ENCODE measurements at regions not wholly inside any gene's neighbourhood (a gene's known extent, or its start where the extent isn't known, plus 50 kb on each side); places are given as distances from the start of the nearest gene placed in this dataset.

- no peak overlapping the region for H2BK5ac ChIP-seq (ENCODE audit: low read depth, low read length)
- no peak overlapping the region for H2AFZ ChIP-seq (ENCODE audit: low read length)
- H3K36me3 ChIP-seq (ENCODE audit: control insufficient read depth in 2 of 4, insufficient read depth in 4 of 4, low read length in 3 of 4), result no peaks in the 10 kb centered on the region
- H4K91ac ChIP-seq (replicated peaks; ENCODE audit: insufficient read length, low read length), result no peak overlapping the region
- POLR2A ChIA-PET (ENCODE audit: partially characterized antibody), result no interaction called here
- no peak overlapping the region for H3K56ac ChIP-seq (replicated peaks; ENCODE audit: insufficient read length, low read depth, low read length)
- H3K4me2 ChIP-seq (ENCODE audit: insufficient read depth in 1 of 2, low read depth in 2 of 2, low read length in 2 of 2), result no peak overlapping the region
- no peak overlapping the region for H2BK12ac ChIP-seq (ENCODE audit: low read depth, low read length)
- H2BK15ac ChIP-seq (ENCODE audit: low read length), result no peak overlapping the region
- CTCF ChIA-PET (ENCODE audit: partially characterized antibody), result interaction anchor here (1.2 to 4.9 kb wide), 8 partner anchors 18 to 612 kb away, joined by 3 to 32 read pairs (median 5); no protein-coding TSS in a partner anchor
- H3K9me3 ChIP-seq (ENCODE audit: insufficient read depth in 2 of 2, low read depth in 1 of 2, low read length in 1 of 2), result no peaks in the 10 kb centered on the region
- H2BK20ac ChIP-seq (ENCODE audit: low read length), result no peak overlapping the region
- H2BK120ac ChIP-seq (replicated peaks; ENCODE audit: low read depth, low read length), result no peak overlapping the region
- TF ChIP-seq BCL11A (IDR thresholded peaks at IDR 0.05; ENCODE audit: low read depth in 2 of 2, low read length in 2 of 2) (no peak), KDM1A (IDR thresholded peaks at IDR 0.05; ENCODE audit: borderline replicate concordance, low read length) (no peak), RXRA (IDR thresholded peaks at IDR 0.05; ENCODE audit: insufficient read depth, low read depth, low read length) (no peak), SIRT6 (IDR thresholded peaks at IDR 0.05; ENCODE audit: low read length) (no peak), SRF (IDR thresholded peaks at IDR 0.05; ENCODE audit: low read depth, low read length) (no peak), USF2 (IDR thresholded peaks at IDR 0.05; ENCODE audit: low read length) (no peak), CEBPB (IDR thresholded peaks at IDR 0.05; ENCODE audit: low read depth, low read length) (no peak), FOSL1 (IDR thresholded peaks at IDR 0.05; ENCODE audit: insufficient read depth, low read depth, low read length) (no peak), TBP (IDR thresholded peaks at IDR 0.05; ENCODE audit: low read depth, low read length) (no peak), RNF2 (IDR thresholded peaks at IDR 0.05; ENCODE audit: borderline replicate concordance, low read depth, low read length, missing control alignments, poor library complexity, severe bottlenecking) (no peak), NRF1 (IDR thresholded peaks at IDR 0.05; ENCODE audit: low read depth, low read length) (no peak)
- H2AK5ac ChIP-seq (ENCODE audit: low read depth, low read length), result no peak overlapping the region
- H3K4ac ChIP-seq (replicated peaks; ENCODE audit: insufficient read length, low read depth, low read length), result no peak overlapping the region
- no peaks in the 10 kb centered on the region for H3K4me1 ChIP-seq (replicated peaks in 1 of 4; ENCODE audit: control insufficient read depth in 3 of 4, insufficient read depth in 4 of 4, low read length in 3 of 4)
- H3K4me3 ChIP-seq (ENCODE audit: extremely low read depth in 1 of 4, insufficient read depth in 2 of 4, low read depth in 3 of 4, low read length in 4 of 4), result no peak overlapping the region
- no peaks in the 10 kb centered on the region for H3K23me2 ChIP-seq (ENCODE audit: low read depth, low read length)
- FAIRE-seq, result no peak
- 90% methylated on average over 1 of the region's 1 CpG; no CpG with 5 or more reads in 1 of the 2 experiments for WGBS, 2 experiments (ENCODE audit: extremely low coverage in 1 of 2, insufficient coverage in 1 of 2, insufficient read length in 1 of 2, insufficient replicate concordance in 2 of 2, low coverage in 1 of 2, low lambda C conversion rate in 2 of 2, missing lambda C conversion rate in 1 of 2)
- H3K9ac ChIP-seq (replicated peaks in 1 of 4; ENCODE audit: extremely low read depth in 1 of 4, low read depth in 3 of 4, low read length in 3 of 4), result no peak overlapping the region
- H3K27me3 ChIP-seq (replicated peaks in 1 of 4; ENCODE audit: control insufficient read depth in 3 of 4, extremely low read depth in 1 of 4, insufficient read depth in 3 of 4, low read length in 3 of 4), result no peaks in the 10 kb centered on the region
- no peak for DNase-seq (ENCODE audit: low read depth in 1 of 2, low spot score in 2 of 2)
- no peak overlapping the region for H4K5ac ChIP-seq (ENCODE audit: insufficient read length, low read depth, low read length)
- no peak overlapping the region for H3K14ac ChIP-seq (ENCODE audit: insufficient read length)
- H4K20me1 ChIP-seq (replicated peaks in 1 of 2; ENCODE audit: control insufficient read depth in 1 of 2, insufficient read depth in 2 of 2, low read length in 2 of 2), result no peaks in the 10 kb centered on the region
- no peak overlapping the region for H3K23ac ChIP-seq (ENCODE audit: insufficient read length)
- no peak overlapping the region for H4K8ac ChIP-seq (ENCODE audit: extremely low read depth, insufficient read depth, low read length)
- no peaks in the 10 kb centered on the region for H3K79me1 ChIP-seq (ENCODE audit: low read depth, low read length)
- no peak overlapping the region for H3K18ac ChIP-seq (ENCODE audit: extremely low read depth, low read length)
- H3K27ac ChIP-seq (ENCODE audit: low read depth, low read length), result no peak overlapping the region
- H3K79me2 ChIP-seq (ENCODE audit: control insufficient read depth in 1 of 2, insufficient read depth in 2 of 2, low read length in 2 of 2), result no peaks in the 10 kb centered on the region
Observed at GRCh38 chr2:175310813-175311504, 129.4 kb upstream of the ATP5MC3 start.

Measured in H1 (cell line).